Mesendoderm (in vitro differentiated cells): ENCODE measurements at regions not wholly inside any gene's neighbourhood (a gene's known extent, or its start where the extent isn't known, plus 50 kb on each side); places are given as distances from the start of the nearest gene placed in this dataset.
A peak's percentile ranks its signal among the peaks of the same experiment; 100 is the strongest.

Source experiments
- DNase-seq: peaks from one replicate; pipeline ENCODE4 v3.0.0; 2013
- H2AK5ac ChIP-seq: 2 replicates; pipeline ENCODE4 v1.6.1; 2013; ENCODE audit warnings: low read length, inconsistent platforms
- H2BK120ac ChIP-seq: 2 replicates; pipeline ENCODE4 v1.6.1; 2013; ENCODE audit warnings: low read depth, mild to moderate bottlenecking, low read length, moderate library complexity, mixed read lengths
- H2BK15ac ChIP-seq: replicated peaks from 2 replicates; pipeline ENCODE4 v1.6.1; 2013; ENCODE audit warnings: low read depth, mild to moderate bottlenecking, moderate library complexity
- H2BK5ac ChIP-seq: 2 replicates; pipeline ENCODE4 v1.6.1; 2013; ENCODE audit warnings: low read length, inconsistent platforms
- H3K18ac ChIP-seq: 2 replicates; pipeline ENCODE4 v1.6.1; 2013; ENCODE audit warnings: mild to moderate bottlenecking, low read length, mixed read lengths
- H3K23ac ChIP-seq: one replicate; pipeline ENCODE4 v1.6.1; 2013; ENCODE audit warnings: low read length
- H3K27ac ChIP-seq: 2 replicates; pipeline ENCODE4 v1.5.1; 2013; ENCODE audit warnings: low read depth, mild to moderate bottlenecking, inconsistent platforms, low read length, moderate library complexity
- H3K27me3 ChIP-seq: 2 replicates; pipeline ENCODE4 v1.6.1; 2013; ENCODE audit warnings: low read length, control low read depth, mild to moderate bottlenecking, inconsistent platforms; ENCODE audit not compliant: insufficient read depth, poor library complexity
- H3K36me3 ChIP-seq: 2 replicates; pipeline ENCODE4 v1.6.1; 2013; ENCODE audit warnings: low read length, inconsistent platforms; ENCODE audit not compliant: control insufficient read depth, insufficient read depth
- H3K4ac ChIP-seq: one replicate; pipeline ENCODE4 v1.6.1; 2013; ENCODE audit warnings: low read depth, mild to moderate bottlenecking, low read length, moderate library complexity
- H3K4me1 ChIP-seq: 2 replicates; pipeline ENCODE4 v1.6.1; 2013; ENCODE audit warnings: low read depth, low read length, inconsistent platforms; ENCODE audit not compliant: control insufficient read depth
- H3K4me2 ChIP-seq: 2 replicates; pipeline ENCODE4 v1.6.1; 2013; ENCODE audit warnings: low read length
- H3K4me3 ChIP-seq: 2 replicates; pipeline ENCODE4 v1.5.1; 2013; ENCODE audit warnings: mild to moderate bottlenecking, low read length
- H3K56ac ChIP-seq: one replicate; pipeline ENCODE4 v1.6.1; 2013; ENCODE audit warnings: low read length
- H3K79me1 ChIP-seq: 2 replicates; pipeline ENCODE4 v1.6.1; 2013; ENCODE audit warnings: low read length, inconsistent platforms
- H3K79me2 ChIP-seq: 2 replicates; pipeline ENCODE4 v1.6.1; 2013; ENCODE audit warnings: mild to moderate bottlenecking, low read length; ENCODE audit not compliant: control insufficient read depth, insufficient read depth
- H3K9ac ChIP-seq: 2 replicates; pipeline ENCODE4 v1.6.1; 2013; ENCODE audit warnings: low read length, inconsistent platforms
- H4K5ac ChIP-seq: one replicate; pipeline ENCODE4 v1.6.1; 2013; ENCODE audit warnings: low read length
- H4K8ac ChIP-seq: one replicate; pipeline ENCODE4 v1.6.1; 2013; ENCODE audit warnings: low read depth, mild to moderate bottlenecking, control low read depth, low read length, moderate library complexity
- WGBS: extraction: QIAGEN DNeasy Blood & Tissue Kit; methylation state at CpG from one replicate; pipeline ENCODE4 v1.1.7; 2013; ENCODE audit warnings: low lambda C conversion rate, missing lambda C conversion rate; ENCODE audit not compliant: insufficient coverage; ENCODE audit errors: extremely low coverage; 5-methylcytosine and 5-hydroxymethylcytosine counted together

- no peak overlapping the region for H4K8ac ChIP-seq
- H3K4me3 ChIP-seq: no peak overlapping the region
- H3K4me1 ChIP-seq: peaks cover 8% of the 10 kb centered on the region
- no peak overlapping the region for H3K9ac ChIP-seq
- H3K79me2 ChIP-seq: no peaks in the 10 kb centered on the region
- H2AK5ac ChIP-seq: no peak overlapping the region
- no peak for DNase-seq
- no peak overlapping the region for H2BK5ac ChIP-seq
- no peak overlapping the region for H2BK15ac ChIP-seq
- H4K5ac ChIP-seq: no peak overlapping the region
- H3K79me1 ChIP-seq: no peaks in the 10 kb centered on the region
- H3K4ac ChIP-seq: no peak overlapping the region
- no peak overlapping the region for H3K56ac ChIP-seq
- H2BK120ac ChIP-seq: no peak overlapping the region
- H3K27me3 ChIP-seq: no peaks in the 10 kb centered on the region
- no peak overlapping the region for H3K18ac ChIP-seq
- H3K23ac ChIP-seq: no peak overlapping the region
- WGBS: no CpG with 5 or more reads among the region's 14 CpGs
- no peak overlapping the region for H3K27ac ChIP-seq
- no peak overlapping the region for H3K4me2 ChIP-seq
- H3K36me3 ChIP-seq: no peaks in the 10 kb centered on the region
These were observed 305.8 kb upstream of the TPM1 start for GRCh38 chr15:62736756-62737155.

GRCh38 chr15:62737551-62737950 lies 305.0 kb upstream of the TPM1 start:
- no peak overlapping the region for H2AK5ac ChIP-seq
- H3K56ac ChIP-seq: no peak overlapping the region
- H3K27me3 ChIP-seq: no peaks in the 10 kb centered on the region
- no peak overlapping the region for H2BK5ac ChIP-seq
- H3K79me1 ChIP-seq: no peaks in the 10 kb centered on the region
- H3K27ac ChIP-seq: no peak overlapping the region
- H4K8ac ChIP-seq: no peak overlapping the region
- peaks cover 8% of the 10 kb centered on the region for H3K4me1 ChIP-seq
- H3K9ac ChIP-seq: no peak overlapping the region
- WGBS: no CpG with 5 or more reads among the region's 4 CpGs
- H2BK120ac ChIP-seq: no peak overlapping the region
- H3K4me3 ChIP-seq: no peak overlapping the region
- H4K5ac ChIP-seq: no peak overlapping the region
- no peak overlapping the region for H3K4ac ChIP-seq
- no peak overlapping the region for H3K18ac ChIP-seq
- no peak for DNase-seq
- no peak overlapping the region for H3K23ac ChIP-seq
- H2BK15ac ChIP-seq: no peak overlapping the region
- no peaks in the 10 kb centered on the region for H3K79me2 ChIP-seq
- H3K4me2 ChIP-seq: no peak overlapping the region
- no peaks in the 10 kb centered on the region for H3K36me3 ChIP-seq

- Histone ChIP-seq H3K27me3 (no peaks in the 10 kb centered on the region), H3K27ac (no peak overlapping the region), H2BK5ac (no peak overlapping the region), H3K36me3 (no peaks in the 10 kb centered on the region), H3K79me2 (no peaks in the 10 kb centered on the region), H3K4ac (no peak overlapping the region), H3K56ac (no peak overlapping the region), H3K9ac (no peak overlapping the region), H2AK5ac (no peak overlapping the region), H4K8ac (no peak overlapping the region), H3K23ac (no peak overlapping the region), H2BK120ac (no peak overlapping the region), H3K79me1 (no peaks in the 10 kb centered on the region), H3K4me2 (no peak overlapping the region), H2BK15ac (no peak overlapping the region), H3K4me3 (no peak overlapping the region), H4K5ac (no peak overlapping the region), H3K18ac (no peak overlapping the region), H3K4me1 (peaks cover 8% of the 10 kb centered on the region)
- no CpG with 5 or more reads among the region's 4 CpGs for WGBS
- DNase-seq: no peak
These were observed 303.5 kb upstream of the TPM1 start for GRCh38 chr15:62739082-62739481.

GRCh38 chr15:62739507-62739906 lies 303.0 kb upstream of the TPM1 start:
- no peaks in the 10 kb centered on the region for H3K79me2 ChIP-seq
- H3K4ac ChIP-seq: no peak overlapping the region
- no CpG with 5 or more reads among the region's 3 CpGs for WGBS
- H3K27ac ChIP-seq: no peak overlapping the region
- H3K56ac ChIP-seq: no peak overlapping the region
- H3K4me3 ChIP-seq: no peak overlapping the region
- no peaks in the 10 kb centered on the region for H3K27me3 ChIP-seq
- no peaks in the 10 kb centered on the region for H3K79me1 ChIP-seq
- peaks cover 5% of the 10 kb centered on the region for H3K4me1 ChIP-seq
- peak; percentile 81 for DNase-seq
- H3K23ac ChIP-seq: no peak overlapping the region
- no peak overlapping the region for H2BK15ac ChIP-seq
- H3K4me2 ChIP-seq: no peak overlapping the region
- H2BK120ac ChIP-seq: no peak overlapping the region
- no peak overlapping the region for H4K5ac ChIP-seq
- H3K9ac ChIP-seq: no peak overlapping the region
- H3K36me3 ChIP-seq: no peaks in the 10 kb centered on the region
- no peak overlapping the region for H3K18ac ChIP-seq
- no peak overlapping the region for H4K8ac ChIP-seq
- H2AK5ac ChIP-seq: no peak overlapping the region
- H2BK5ac ChIP-seq: no peak overlapping the region

- Histone ChIP-seq H3K27me3 (no peaks in the 10 kb centered on the region), H3K9ac (no peak overlapping the region), H2BK5ac (no peak overlapping the region), H3K79me1 (no peaks in the 10 kb centered on the region), H3K4me1 (no peaks in the 10 kb centered on the region), H3K79me2 (no peaks in the 10 kb centered on the region), H4K5ac (no peak overlapping the region), H3K36me3 (no peaks in the 10 kb centered on the region), H4K8ac (no peak overlapping the region), H3K27ac (no peak overlapping the region), H3K23ac (no peak overlapping the region), H3K4ac (no peak overlapping the region), H3K56ac (no peak overlapping the region), H2AK5ac (no peak overlapping the region), H3K4me3 (no peak overlapping the region), H3K4me2 (no peak overlapping the region), H2BK15ac (no peak overlapping the region), H2BK120ac (no peak overlapping the region), H3K18ac (no peak overlapping the region)
- no CpG with 5 or more reads among the region's 15 CpGs for WGBS
- peak; percentile 22 for DNase-seq
These were observed 302.2 kb upstream of the TPM1 start for GRCh38 chr15:62740141-62741004.

- H3K79me2 ChIP-seq: no peaks in the 10 kb centered on the region
- DNase-seq: no peak
- H3K27me3 ChIP-seq: no peaks in the 10 kb centered on the region
- H3K4ac ChIP-seq: no peak overlapping the region
- no peak overlapping the region for H3K18ac ChIP-seq
- no peak overlapping the region for H3K9ac ChIP-seq
- no CpG with 5 or more reads among the region's 2 CpGs for WGBS
- no peak overlapping the region for H2BK120ac ChIP-seq
- H4K8ac ChIP-seq: no peak overlapping the region
- H3K36me3 ChIP-seq: no peaks in the 10 kb centered on the region
- H2BK5ac ChIP-seq: no peak overlapping the region
- H3K56ac ChIP-seq: no peak overlapping the region
- H3K27ac ChIP-seq: no peak overlapping the region
- H2BK15ac ChIP-seq: no peak overlapping the region
- no peaks in the 10 kb centered on the region for H3K4me1 ChIP-seq
- H2AK5ac ChIP-seq: no peak overlapping the region
- H3K79me1 ChIP-seq: no peaks in the 10 kb centered on the region
- H3K23ac ChIP-seq: no peak overlapping the region
- H3K4me2 ChIP-seq: no peak overlapping the region
- H3K4me3 ChIP-seq: no peak overlapping the region
- H4K5ac ChIP-seq: no peak overlapping the region
These were observed 301.4 kb upstream of the TPM1 start for GRCh38 chr15:62741106-62741505.
